Activated CD4-positive, alpha-beta T cell treated with anti-CD3 and anti-CD28 coated beads for 24 hours (primary cell): ENCODE measurements at regions not wholly inside any gene's neighbourhood (a gene's known extent, or its start where the extent isn't known, plus 50 kb on each side); places are given as distances from the start of the nearest gene placed in this dataset.
"Not testable (repeated sequence)": the region's sequence is repeated elsewhere in the genome, so short reads cannot be mapped to it uniquely, and the experiment has no call there.

Experiments used
- DNase-seq, 2 donors: peaks; one replicate each; pipeline ENCODE4 v3.0.0-alpha.2; 2020; ENCODE audit warnings: low read depth in 2 of 2

- DNase-seq, result no peak
Measured at GRCh38 chr12:24363177-24363754, 413.8 kb upstream of the SOX5 start.

- DNase-seq, result no peak
Measured at GRCh38 chr12:24361877-24362580, 412.6 kb upstream of the SOX5 start.

- DNase-seq, result no peak
Measured at GRCh38 chr12:24360907-24361306, 411.4 kb upstream of the SOX5 start.

- no peak for DNase-seq
Measured at GRCh38 chr12:24360461-24360860, 411.0 kb upstream of the SOX5 start.

GRCh38 chr12:24360057-24360456 lies 410.6 kb upstream of the SOX5 start:
- no peak for DNase-seq

- no peak for DNase-seq
Measured at GRCh38 chr12:24359418-24359817, 409.9 kb upstream of the SOX5 start.

GRCh38 chr12:24356240-24356804 lies 406.9 kb upstream of the SOX5 start:
- no peak for DNase-seq

GRCh38 chr12:24352363-24352762 lies 402.9 kb upstream of the SOX5 start:
- no peak for DNase-seq

- no peak for DNase-seq
Measured at GRCh38 chr12:24349051-24349799, 399.8 kb upstream of the SOX5 start.

GRCh38 chr12:24348180-24348579 lies 398.7 kb upstream of the SOX5 start:
- DNase-seq, result not testable (repeated sequence)

- no peak for DNase-seq
Measured at GRCh38 chr12:24328261-24328660, 378.8 kb upstream of the SOX5 start.

GRCh38 chr12:24325331-24325730 lies 375.9 kb upstream of the SOX5 start:
- no peak for DNase-seq

- no peak for DNase-seq
Measured at GRCh38 chr12:24307716-24308335, 358.4 kb upstream of the SOX5 start.

GRCh38 chr12:24307153-24307552 lies 357.7 kb upstream of the SOX5 start:
- no peak for DNase-seq

GRCh38 chr12:24306001-24306400 lies 356.5 kb upstream of the SOX5 start:
- DNase-seq, result no peak

GRCh38 chr12:24304285-24304684 lies 354.8 kb upstream of the SOX5 start:
- DNase-seq, result no peak

GRCh38 chr12:24302708-24303107 lies 353.2 kb upstream of the SOX5 start:
- no peak for DNase-seq

GRCh38 chr12:24297516-24297915 lies 348.0 kb upstream of the SOX5 start:
- DNase-seq, result no peak

GRCh38 chr12:24293549-24293948 lies 344.1 kb upstream of the SOX5 start:
- DNase-seq, result no peak

GRCh38 chr12:24287963-24288362 lies 338.5 kb upstream of the SOX5 start:
- DNase-seq, result no peak

- DNase-seq, result no peak
Measured at GRCh38 chr12:24285448-24285847, 336.0 kb upstream of the SOX5 start.

GRCh38 chr12:24281341-24281740 lies 331.9 kb upstream of the SOX5 start:
- no peak for DNase-seq
